Gastroesophageal sphincter (tissue), 4 donors: ENCODE measurements at regions not wholly inside any gene's neighbourhood (a gene's known extent, or its start where the extent isn't known, plus 50 kb on each side); places are given as distances from the start of the nearest gene placed in this dataset.
A peak's percentile ranks its signal among the peaks of the same experiment; 100 is the strongest.

Source experiments
- ATAC-seq: fragments of 150-250 bp; one replicate; pipeline ENCODE4 v1.9.1; 2016; ENCODE audit warnings: mild to moderate bottlenecking, moderate library complexity
- H3K27ac ChIP-seq, 4 donors: fragments of 200-600 bp; sonication (generic) in 3 of 4; 1 replicate in 3 of 4; 2 replicates in 1 of 4; pipeline ENCODE4 v1.5.1; 2016 to 2019
- H3K27me3 ChIP-seq: fragments of 200-600 bp; sonication (generic); one replicate; pipeline ENCODE4 v1.5.1; 2019
- H3K36me3 ChIP-seq, 2 donors: fragments of 200-600 bp; sonication (generic); one replicate each; pipeline ENCODE4 v1.5.1; 2019; ENCODE audit warnings: control low read depth in 1 of 2
- H3K4me1 ChIP-seq, 3 donors: fragments of 200-600 bp; sonication (generic); 1 replicate in 2 of 3; 2 replicates in 1 of 3; pipeline ENCODE4 v1.5.1; 2016 to 2019; ENCODE audit warnings: control low read depth in 2 of 3
- H3K4me3 ChIP-seq, 2 donors: fragments of 200-600 bp; sonication (generic); one replicate each; pipeline ENCODE4 v1.5.1; 2019; ENCODE audit warnings: mild to moderate bottlenecking in 1 of 2, moderate library complexity in 1 of 2
- H3K9me3 ChIP-seq, 3 donors: fragments of 200-600 bp; sonication (generic); one replicate each; pipeline ENCODE4 v1.5.1; 2017 to 2019; ENCODE audit warnings: control low read depth in 2 of 3
- EP300 ChIP-seq: sonication (generic); formaldehyde crosslinking; IDR thresholded peaks from one replicate; pipeline ENCODE4 v1.6.1; 2017; ENCODE audit warnings: antibody characterized with exemption, mild to moderate bottlenecking
- POLR2A ChIP-seq, 2 donors: fragments of 450-650 bp; IDR thresholded peaks; one replicate each; pipeline ENCODE4 v1.6.1; 2017; ENCODE audit warnings: antibody characterized with exemption in 2 of 2, mild to moderate bottlenecking in 2 of 2, moderate library complexity in 1 of 2
- POLR2AphosphoS5 ChIP-seq: sonication (generic); formaldehyde crosslinking; IDR thresholded peaks from one replicate; pipeline ENCODE4 v1.6.1; 2017; ENCODE audit warnings: antibody characterized with exemption
- WGBS, 2 donors: methylation state at CpG; one replicate each; pipeline ENCODE4 v1.1.5; 2018; ENCODE audit warnings: low coverage in 1 of 2; 5-methylcytosine and 5-hydroxymethylcytosine counted together
- TF ChIP-seq, protein P1 (sequence below), 4 experiments: fragments of 200-600 bp in 2 of 4; fragments of 450-650 bp in 2 of 4; sonication (generic) in 1 of 4; IDR thresholded peaks; one replicate each; pipeline ENCODE4 v1.5.1; 2017 to 2019; ENCODE audit warnings: antibody characterized with exemption in 4 of 4, mild to moderate bottlenecking in 2 of 4, moderate library complexity in 2 of 4

DNA sequence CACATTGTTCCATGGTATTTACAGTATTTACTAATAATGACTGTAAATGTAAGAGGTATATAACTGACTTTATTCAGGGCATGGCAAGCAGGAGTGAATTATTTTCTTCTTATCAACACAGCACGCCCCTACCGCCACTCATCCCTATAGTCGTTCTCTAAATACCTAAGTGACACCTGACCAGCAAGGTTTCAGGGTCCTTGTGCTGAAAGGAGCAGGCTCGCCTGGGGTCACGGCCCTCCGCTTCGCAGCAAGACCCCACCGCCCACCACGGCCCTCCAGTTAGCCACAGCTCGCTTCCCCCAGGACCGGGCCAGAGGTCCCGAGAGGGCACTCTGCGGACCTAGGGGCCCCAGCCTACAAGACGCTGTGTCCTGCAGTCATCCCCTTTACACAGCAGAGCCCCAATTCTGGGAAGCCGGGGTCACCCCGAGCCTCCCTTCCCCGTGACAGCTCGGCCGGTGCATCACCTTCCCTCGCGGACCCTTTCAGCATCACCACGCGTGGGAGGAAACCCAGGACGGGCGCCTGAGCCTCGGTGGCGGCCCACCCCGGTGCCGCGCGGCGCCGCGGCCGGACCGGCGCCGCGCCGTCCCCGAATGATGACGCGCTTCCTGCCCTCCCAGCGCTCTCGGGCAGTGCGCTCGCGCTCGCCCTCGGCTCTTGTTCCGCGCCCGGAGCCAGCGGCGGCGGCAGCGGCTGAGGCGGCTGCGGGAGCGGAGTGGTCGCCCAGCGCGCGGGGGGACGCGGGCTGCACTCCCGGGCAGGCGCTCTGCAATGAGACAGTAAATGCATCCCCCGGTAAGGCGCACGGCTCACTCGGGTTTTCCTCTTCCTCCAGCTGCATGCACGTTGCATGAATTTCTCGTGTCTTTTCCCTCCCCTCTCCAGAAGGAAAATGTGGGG lies 225.1 kb upstream of the C2CD4B start, which contains the start of gene TLN2:
Gene TLN2, plus strand, starts transcription at position 666 of the 906 bp plus-strand sequence.
- peak within 1 kb of the TSS; percentile 84 to 88 for H3K4me3 ChIP-seq
- ATAC-seq, result peak; percentile 88
- H3K36me3 ChIP-seq, result no peaks in the 10 kb centered on the region
- H3K27me3 ChIP-seq, result no peaks in the 10 kb centered on the region
- H3K9me3 ChIP-seq, result no peaks in the 10 kb centered on the region
- WGBS, 2 donors, result 0 to 1% methylated on average over 13 to 17 of the region's 74 CpGs
- peak within 1 kb of the TSS; percentile 69 to 88 (median 78) for H3K27ac ChIP-seq
- TF ChIP-seq POLR2A (IDR thresholded peaks at IDR 0.05), result peak; percentile 89 to 91
- TF ChIP-seq, protein P1, sequence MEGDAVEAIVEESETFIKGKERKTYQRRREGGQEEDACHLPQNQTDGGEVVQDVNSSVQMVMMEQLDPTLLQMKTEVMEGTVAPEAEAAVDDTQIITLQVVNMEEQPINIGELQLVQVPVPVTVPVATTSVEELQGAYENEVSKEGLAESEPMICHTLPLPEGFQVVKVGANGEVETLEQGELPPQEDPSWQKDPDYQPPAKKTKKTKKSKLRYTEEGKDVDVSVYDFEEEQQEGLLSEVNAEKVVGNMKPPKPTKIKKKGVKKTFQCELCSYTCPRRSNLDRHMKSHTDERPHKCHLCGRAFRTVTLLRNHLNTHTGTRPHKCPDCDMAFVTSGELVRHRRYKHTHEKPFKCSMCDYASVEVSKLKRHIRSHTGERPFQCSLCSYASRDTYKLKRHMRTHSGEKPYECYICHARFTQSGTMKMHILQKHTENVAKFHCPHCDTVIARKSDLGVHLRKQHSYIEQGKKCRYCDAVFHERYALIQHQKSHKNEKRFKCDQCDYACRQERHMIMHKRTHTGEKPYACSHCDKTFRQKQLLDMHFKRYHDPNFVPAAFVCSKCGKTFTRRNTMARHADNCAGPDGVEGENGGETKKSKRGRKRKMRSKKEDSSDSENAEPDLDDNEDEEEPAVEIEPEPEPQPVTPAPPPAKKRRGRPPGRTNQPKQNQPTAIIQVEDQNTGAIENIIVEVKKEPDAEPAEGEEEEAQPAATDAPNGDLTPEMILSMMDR (IDR thresholded peaks at IDR 0.05), result peak in 2 of 4 experiments; percentile 8 to 11
- no peak for TF ChIP-seq EP300
- peak; percentile 84 for TF ChIP-seq POLR2AphosphoS5
- peaks cover 0 to 31% (median 6%) of the 10 kb centered on the region in 3 donors for H3K4me1 ChIP-seq

DNA sequence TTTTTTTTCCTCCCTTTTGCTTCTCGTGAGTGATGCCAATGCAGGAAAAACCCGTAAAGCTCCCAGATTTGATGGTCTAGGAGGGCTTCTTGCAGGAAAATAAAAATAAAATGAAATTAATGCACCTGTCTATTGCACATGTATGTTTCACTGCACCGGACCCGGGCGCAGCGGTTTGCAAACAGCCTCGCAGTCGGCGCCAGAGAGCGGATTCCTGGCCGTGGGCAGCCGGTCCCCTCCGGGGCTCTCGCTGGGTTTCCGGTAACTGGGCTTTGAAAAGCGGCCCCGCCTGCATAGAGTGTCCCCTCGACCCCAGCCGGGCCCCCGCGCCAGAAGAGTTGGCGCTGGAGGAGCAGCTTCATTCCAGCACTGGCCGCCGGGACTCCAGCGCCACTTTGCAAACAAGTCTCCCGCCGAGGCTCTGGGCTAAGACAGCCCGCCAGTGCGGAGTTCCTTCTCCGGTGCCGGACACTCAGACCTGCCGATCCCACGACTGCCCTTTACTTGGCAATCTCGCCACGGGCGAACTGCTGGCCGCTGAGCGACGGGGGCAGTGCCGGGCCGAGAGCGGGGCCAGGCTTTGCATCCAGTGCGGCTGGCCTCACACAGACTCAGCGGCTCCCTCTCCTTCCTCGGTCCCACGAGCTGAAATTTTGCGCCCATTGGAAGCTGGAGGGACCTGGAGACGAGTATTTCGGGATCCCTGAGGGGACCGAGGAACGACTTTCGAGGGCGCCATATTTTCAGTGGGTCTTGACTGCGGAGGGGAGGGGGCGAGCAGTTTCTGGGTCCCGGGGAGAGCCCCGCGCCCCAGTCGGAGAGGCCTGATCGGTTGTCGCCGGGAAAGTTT lies 225.9 kb upstream of the C2CD4B start:
- H3K27me3 ChIP-seq, result no peaks in the 10 kb centered on the region
- peak; percentile 8 for TF ChIP-seq POLR2AphosphoS5
- no peak for TF ChIP-seq POLR2A (IDR thresholded peaks at IDR 0.05)
- no peak for TF ChIP-seq EP300
- ATAC-seq, result peak; percentile 37
- H3K4me1 ChIP-seq, result peaks cover 0 to 31% (median 6%) of the 10 kb centered on the region in 3 donors
- H3K4me3 ChIP-seq, result peak overlapping the region; percentile 84 to 88
- no peaks in the 10 kb centered on the region for H3K36me3 ChIP-seq
- WGBS, 2 donors, result 0% methylated on average over 5 to 15 of the region's 62 CpGs
- H3K9me3 ChIP-seq, result no peaks in the 10 kb centered on the region
- H3K27ac ChIP-seq, result peak overlapping the region; percentile 8 to 88 (median 78)

GRCh38 chr15:62391641-62392262 lies 226.7 kb upstream of the C2CD4B start:
- peak; percentile 54 for ATAC-seq
- 0% methylated on average over 5 of the region's 66 CpGs; no CpG with 5 or more reads in 1 of the 2 donors for WGBS, 2 donors
- TF ChIP-seq, protein P1 (IDR thresholded peaks at IDR 0.05), result peak in 3 of 4 experiments; percentile 38 to 56 (median 51)
- TF ChIP-seq EP300, result no peak

GRCh38 chr15:62392376-62392775 lies 227.3 kb upstream of the C2CD4B start:
- Histone ChIP-seq H3K36me3 (no peaks in the 10 kb centered on the region), H3K27me3 (no peaks in the 10 kb centered on the region), H3K27ac (peak overlapping the region in 3 of 4 donors; percentile 69 to 88 (median 87)), H3K4me3 (peak overlapping the region; percentile 84 to 88), H3K4me1 (peaks cover 0 to 31% (median 6%) of the 10 kb centered on the region in 3 donors), H3K9me3 (no peaks in the 10 kb centered on the region)
- 10 to 40% methylated on average over 1 of the region's 10 CpGs for WGBS, 2 donors
- ATAC-seq, result no peak
- TF ChIP-seq, protein P1 (IDR thresholded peaks at IDR 0.05), result no peak
- no peak for TF ChIP-seq EP300
- TF ChIP-seq POLR2AphosphoS5, result no peak
- TF ChIP-seq POLR2A (IDR thresholded peaks at IDR 0.05), result no peak

More at GRCh38 chr15:62391641-62392262, 226.7 kb upstream of the C2CD4B start:
- Histone ChIP-seq H3K27me3 (no peaks in the 10 kb centered on the region), H3K36me3 (no peaks in the 10 kb centered on the region), H3K4me1 (peaks cover 0 to 31% (median 6%) of the 10 kb centered on the region in 3 donors), H3K27ac (peak overlapping the region; percentile 8 to 88 (median 78)), H3K9me3 (no peaks in the 10 kb centered on the region), H3K4me3 (peak overlapping the region; percentile 84 to 88)
